ENCODE measurements at regions not wholly inside any gene's neighbourhood (a gene's known extent, or its start where the extent isn't known, plus 50 kb on each side); places are given as distances from the start of the nearest gene placed in this dataset.

DNA sequence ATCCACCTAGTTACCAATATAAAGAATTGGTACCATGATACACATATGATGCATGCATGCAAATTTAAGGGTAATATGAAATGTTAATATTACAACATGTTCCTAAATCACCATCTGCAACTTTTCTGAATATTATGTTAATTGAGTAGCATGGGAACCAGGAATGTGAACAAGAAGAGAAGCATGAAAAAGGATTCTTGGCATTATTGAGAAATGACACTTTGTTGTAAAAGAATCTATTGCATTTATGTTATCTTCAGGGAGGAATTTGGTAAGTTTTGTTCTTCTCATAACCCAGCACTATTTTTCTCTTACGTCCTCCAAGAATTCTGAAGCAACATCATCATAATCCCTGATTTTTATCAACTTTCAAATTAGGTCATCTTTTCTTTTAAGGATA is 159.9 kb upstream of the SLC25A13 start:
- TF ChIP-seq, protein P1, sequence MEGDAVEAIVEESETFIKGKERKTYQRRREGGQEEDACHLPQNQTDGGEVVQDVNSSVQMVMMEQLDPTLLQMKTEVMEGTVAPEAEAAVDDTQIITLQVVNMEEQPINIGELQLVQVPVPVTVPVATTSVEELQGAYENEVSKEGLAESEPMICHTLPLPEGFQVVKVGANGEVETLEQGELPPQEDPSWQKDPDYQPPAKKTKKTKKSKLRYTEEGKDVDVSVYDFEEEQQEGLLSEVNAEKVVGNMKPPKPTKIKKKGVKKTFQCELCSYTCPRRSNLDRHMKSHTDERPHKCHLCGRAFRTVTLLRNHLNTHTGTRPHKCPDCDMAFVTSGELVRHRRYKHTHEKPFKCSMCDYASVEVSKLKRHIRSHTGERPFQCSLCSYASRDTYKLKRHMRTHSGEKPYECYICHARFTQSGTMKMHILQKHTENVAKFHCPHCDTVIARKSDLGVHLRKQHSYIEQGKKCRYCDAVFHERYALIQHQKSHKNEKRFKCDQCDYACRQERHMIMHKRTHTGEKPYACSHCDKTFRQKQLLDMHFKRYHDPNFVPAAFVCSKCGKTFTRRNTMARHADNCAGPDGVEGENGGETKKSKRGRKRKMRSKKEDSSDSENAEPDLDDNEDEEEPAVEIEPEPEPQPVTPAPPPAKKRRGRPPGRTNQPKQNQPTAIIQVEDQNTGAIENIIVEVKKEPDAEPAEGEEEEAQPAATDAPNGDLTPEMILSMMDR (IDR thresholded peaks at IDR 0.05), result no peak
- no peak for TF ChIP-seq POLR2A (IDR thresholded peaks at IDR 0.05)

Measured in suprapubic skin (tissue), 3 donors.